ENCODE measurements at regions not wholly inside any gene's neighbourhood (a gene's known extent, or its start where the extent isn't known, plus 50 kb on each side); places are given as distances from the start of the nearest gene placed in this dataset.

DNA sequence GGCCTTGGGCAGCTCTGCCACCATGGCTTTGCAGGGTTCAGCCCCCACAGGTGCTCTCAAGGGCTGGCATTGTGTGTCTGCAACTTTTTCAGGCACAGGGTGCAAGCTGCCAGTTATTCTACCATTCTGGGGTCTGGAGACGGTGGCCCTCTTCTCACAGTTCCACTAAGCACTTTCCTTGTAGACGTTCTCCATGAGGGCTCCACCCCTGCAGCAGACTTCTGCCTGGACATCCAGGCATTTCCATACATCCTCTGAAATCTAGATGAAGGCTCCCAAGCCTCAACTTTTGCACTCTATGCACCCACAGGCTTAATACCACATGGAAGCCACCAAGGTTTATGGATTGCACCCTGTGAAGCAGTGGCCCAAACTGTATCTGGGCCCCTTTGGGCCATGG lies 91.0 kb upstream of the RND3 start:
- TF ChIP-seq CTCF (IDR thresholded peaks at IDR 0.05) (no peak), POLR2A (IDR thresholded peaks at IDR 0.05) (no peak)

Measured in testis (tissue), 2 donors.